Motor neuron (in vitro differentiated cells): ENCODE measurements at regions not wholly inside any gene's neighbourhood (a gene's known extent, or its start where the extent isn't known, plus 50 kb on each side); places are given as distances from the start of the nearest gene placed in this dataset.

Source experiments
- ATAC-seq, 8 experiments: fragments of 200-7000 bp; cut with Tn5 transposase; replicated peaks in 6 of 8; 2 replicates each; pipeline ENCODE4 v1.8.0; 2021; ENCODE audit warnings: mild to moderate bottlenecking in 8 of 8, moderate library complexity in 8 of 8
- H3K27ac ChIP-seq, 2 donors: fragments of 250-450 bp; sonication (Bioruptor Pico); 2 replicates each; pipeline ENCODE4 v1.9.0; 2021; ENCODE audit warnings: antibody characterized with exemption in 2 of 2, mild to moderate bottlenecking in 2 of 2, moderate library complexity in 1 of 2
- H3K4me1 ChIP-seq, 2 donors: fragments of 250-450 bp; sonication (Bioruptor Pico); replicated peaks in 1 of 2; 2 replicates each; pipeline ENCODE4 v1.6.1; 2021; ENCODE audit warnings: antibody characterized with exemption in 2 of 2, mild to moderate bottlenecking in 2 of 2, moderate library complexity in 1 of 2
- H3K4me3 ChIP-seq, 5 donors: fragments of 250-450 bp; sonication (Bioruptor Pico); 2 replicates each; pipeline ENCODE4 v1.9.0; 2021; ENCODE audit warnings: antibody characterized with exemption in 5 of 5, mild to moderate bottlenecking in 5 of 5, moderate library complexity in 4 of 5
- WGBS, 10 experiments: fragments of 450-650 bp; shearing (Covaris generic); methylation state at CpG; one replicate each; pipeline ENCODE4 v1.0.0; 2022; 5-methylcytosine and 5-hydroxymethylcytosine counted together
- in situ Hi-C, 9 experiments: fragments of 400-800 bp; cut with MboI; loops; one replicate each; pipeline ENCODE4 v1.15.0; 2021; ENCODE audit warnings: low sequenced_read_pairs in 9 of 9, low pct_unique_long_range_greater_than_20kb in 2 of 9; ENCODE audit not compliant: unreplicated experiment in 9 of 9

DNA sequence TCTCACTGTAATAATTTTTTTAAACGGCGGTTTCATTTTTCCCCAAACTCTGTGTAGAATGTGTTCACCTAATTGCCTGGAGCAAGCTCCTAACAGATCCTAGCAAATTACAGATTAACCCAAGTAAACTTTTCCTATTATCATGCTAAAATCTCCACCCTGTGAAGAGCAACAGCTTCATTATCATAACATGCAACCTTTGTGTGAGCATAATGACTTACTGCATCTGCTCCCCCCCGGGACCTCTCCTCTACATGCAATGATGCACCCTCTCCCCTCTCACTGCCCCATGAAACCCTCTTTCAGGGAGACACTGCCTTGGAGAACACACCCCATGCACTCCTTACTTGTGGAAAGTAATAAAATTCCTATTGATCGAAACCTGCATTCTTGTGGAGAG, 717.0 kb upstream of the TMPRSS15 start:
- 0 to 43% (median 17%) methylated on average over 2 to 4 of the region's 4 CpGs; no CpG with 5 or more reads in 2 of the 10 experiments for WGBS, 10 experiments
- Histone ChIP-seq H3K4me3 (no peak overlapping the region), H3K27ac (no peak overlapping the region), H3K4me1 (peaks cover 13 to 17% of the 10 kb centered on the region in 2 donors)
- in situ Hi-C loops: no loop called here
- ATAC-seq: peak in 3 of 8 experiments; percentile 78 to 89 (median 84)

DNA sequence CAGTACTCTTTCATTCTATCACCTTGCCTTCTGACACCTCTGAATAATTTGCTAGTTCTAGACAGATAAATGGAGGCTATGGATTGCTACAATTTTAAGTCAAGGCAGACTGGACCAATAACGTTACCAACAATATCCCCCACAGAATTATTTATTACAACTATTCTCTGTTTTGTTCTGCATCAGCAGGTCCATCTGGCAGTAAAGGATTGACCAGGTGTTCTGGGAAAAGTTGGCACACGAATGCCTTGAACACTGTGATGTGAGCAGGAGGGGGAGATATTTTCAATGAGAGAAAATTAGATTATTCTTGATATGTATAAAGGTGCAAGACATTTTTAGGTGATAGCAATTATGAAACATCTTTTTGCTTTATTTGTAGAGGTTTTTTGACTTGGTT, 718.8 kb upstream of the TMPRSS15 start:
- Histone ChIP-seq H3K4me3 (no peak overlapping the region), H3K27ac (no peak overlapping the region), H3K4me1 (peaks cover 13 to 17% of the 10 kb centered on the region in 2 donors)
- peak in 1 of 8 experiments; percentile 14 for ATAC-seq
- in situ Hi-C loops: no loop called here
- WGBS, 10 experiments: 0 to 100% (median 43%) methylated on average over 1 to 2 of the region's 2 CpGs; no CpG with 5 or more reads in 1 of the 10 experiments

DNA sequence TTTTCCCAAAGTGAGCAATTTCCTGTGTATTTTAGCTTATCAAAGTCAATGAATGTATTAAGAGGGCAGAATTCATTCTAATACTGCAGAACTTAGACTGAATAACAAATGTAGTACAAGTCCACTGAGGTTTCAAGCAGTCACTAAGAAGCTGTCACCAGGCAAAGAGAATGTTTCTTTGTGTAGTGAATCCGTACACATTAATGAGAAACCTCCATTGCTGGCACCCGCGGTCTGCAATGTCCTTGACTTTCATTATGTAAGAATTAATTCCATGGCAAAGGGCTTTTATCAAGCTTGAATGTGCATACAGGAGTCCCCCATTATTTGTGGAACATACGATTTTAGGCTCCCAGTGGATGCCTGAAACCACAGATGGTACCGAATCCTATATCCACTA, 719.5 kb upstream of the TMPRSS15 start:
- WGBS, 10 experiments: 29 to 92% (median 39%) methylated on average over 2 to 5 of the region's 5 CpGs; no CpG with 5 or more reads in 1 of the 10 experiments
- Histone ChIP-seq H3K4me1 (peaks cover 13 to 17% of the 10 kb centered on the region in 2 donors), H3K4me3 (no peak overlapping the region), H3K27ac (no peak overlapping the region)
- peak in 5 of 8 experiments; percentile 59 to 97 (median 76) for ATAC-seq
- in situ Hi-C loops: no loop called here

DNA sequence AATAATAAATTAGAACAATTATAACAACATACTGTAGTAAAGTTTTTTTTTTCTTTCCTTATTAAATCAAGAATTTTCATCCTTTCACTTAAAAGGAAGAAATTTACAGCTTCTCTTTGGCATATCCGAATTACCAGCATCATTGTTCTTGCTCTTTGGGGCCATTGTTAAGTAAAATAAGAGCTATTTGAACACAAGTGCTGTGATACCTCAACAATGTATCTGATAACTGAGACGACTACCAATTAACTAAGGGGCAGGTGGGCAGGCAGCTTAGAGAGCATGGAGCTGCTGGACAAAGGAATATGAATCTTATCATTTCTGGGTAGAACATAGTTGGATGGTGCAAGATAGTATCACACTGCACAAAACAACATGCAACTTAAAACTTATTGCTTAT, 719.9 kb upstream of the TMPRSS15 start:
- in situ Hi-C loops: no loop called here
- Histone ChIP-seq H3K27ac (no peak overlapping the region), H3K4me3 (no peak overlapping the region), H3K4me1 (peaks cover 13 to 17% of the 10 kb centered on the region in 2 donors)
- no peak for ATAC-seq
- WGBS, 10 experiments: 0 to 100% (median 33%) methylated on average over 1 to 2 of the region's 2 CpGs

DNA sequence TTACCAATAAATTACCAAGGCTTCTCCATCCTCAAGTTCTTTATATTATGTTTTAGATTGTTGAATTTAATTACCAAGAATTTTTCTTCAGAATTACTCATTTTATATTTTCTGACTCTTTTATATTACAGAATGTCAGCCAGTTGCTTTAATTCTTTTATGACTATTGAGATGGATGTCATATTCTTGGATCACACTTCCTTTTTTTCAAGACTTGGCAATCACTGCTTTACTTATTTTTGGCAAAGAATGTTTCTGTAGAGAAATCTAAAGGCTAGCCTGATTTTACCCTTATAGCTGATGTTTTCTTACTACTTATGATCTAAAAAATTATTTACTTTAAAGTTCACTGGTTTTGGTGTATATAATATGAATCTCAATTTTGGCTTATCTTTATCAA, 721.1 kb upstream of the TMPRSS15 start:
- H3K27ac ChIP-seq: no peak overlapping the region
- H3K4me3 ChIP-seq: no peak overlapping the region
- in situ Hi-C loops: no loop called here
- ATAC-seq: no peak
- peaks cover 13 to 17% of the 10 kb centered on the region in 2 donors for H3K4me1 ChIP-seq

DNA sequence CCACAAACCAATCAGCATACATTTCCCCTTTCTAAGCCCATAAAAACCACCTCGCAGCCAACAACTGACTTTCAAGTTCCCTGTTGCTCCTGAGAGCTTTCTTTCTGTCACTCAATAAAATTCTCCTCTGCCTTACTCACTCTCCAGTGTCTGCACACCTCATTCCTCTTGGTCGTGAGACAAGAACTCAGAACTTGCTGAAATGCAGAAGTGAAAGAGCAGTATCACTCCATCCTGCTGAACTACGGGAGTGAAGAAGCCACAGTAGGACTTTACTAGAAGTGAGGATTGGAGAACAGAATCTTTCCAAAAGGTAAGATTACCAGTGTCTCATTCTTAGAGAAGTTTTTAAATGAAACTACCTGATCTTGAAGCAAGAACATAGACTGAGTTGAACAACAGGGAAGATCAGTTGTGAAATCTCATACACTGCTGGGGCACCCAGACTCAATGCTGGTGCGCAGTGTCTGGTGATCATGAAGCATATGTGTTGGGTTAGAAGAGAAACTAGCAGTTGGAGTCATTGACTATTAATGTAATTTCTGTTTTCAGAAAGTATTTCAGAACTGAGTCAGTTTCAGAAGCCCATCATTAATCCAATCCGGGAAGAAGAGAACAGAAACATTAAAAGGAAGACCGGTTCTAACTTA, 726.9 kb upstream of the TMPRSS15 start:
- 0 to 87% (median 40%) methylated on average over 2 to 6 of the region's 6 CpGs for WGBS, 10 experiments
- in situ Hi-C loops: no loop called here
- Histone ChIP-seq H3K4me3 (no peak overlapping the region), H3K4me1 (no peaks in the 10 kb centered on the region), H3K27ac (no peak overlapping the region)
- ATAC-seq: no peak

DNA sequence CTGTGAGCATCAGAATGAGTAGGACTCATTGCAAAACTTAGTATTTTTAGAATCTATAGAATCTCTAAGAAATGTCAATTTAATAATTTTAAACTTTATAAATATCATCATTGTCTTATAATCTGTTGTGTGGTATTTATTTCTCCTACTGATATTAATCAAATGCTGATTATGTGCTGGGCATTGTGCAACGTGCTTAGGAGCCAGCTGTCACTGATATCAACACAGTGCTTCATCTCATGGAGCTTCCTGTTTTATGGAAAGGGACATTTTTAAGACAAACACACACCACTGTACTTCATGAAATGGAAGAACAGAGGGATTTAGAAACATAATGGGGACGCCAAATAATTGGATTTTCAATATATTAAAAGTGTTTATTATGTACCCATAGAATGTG, 737.9 kb upstream of the TMPRSS15 start:
- ATAC-seq: no peak
- in situ Hi-C loops: no loop called here
- H3K27ac ChIP-seq: no peak overlapping the region

DNA sequence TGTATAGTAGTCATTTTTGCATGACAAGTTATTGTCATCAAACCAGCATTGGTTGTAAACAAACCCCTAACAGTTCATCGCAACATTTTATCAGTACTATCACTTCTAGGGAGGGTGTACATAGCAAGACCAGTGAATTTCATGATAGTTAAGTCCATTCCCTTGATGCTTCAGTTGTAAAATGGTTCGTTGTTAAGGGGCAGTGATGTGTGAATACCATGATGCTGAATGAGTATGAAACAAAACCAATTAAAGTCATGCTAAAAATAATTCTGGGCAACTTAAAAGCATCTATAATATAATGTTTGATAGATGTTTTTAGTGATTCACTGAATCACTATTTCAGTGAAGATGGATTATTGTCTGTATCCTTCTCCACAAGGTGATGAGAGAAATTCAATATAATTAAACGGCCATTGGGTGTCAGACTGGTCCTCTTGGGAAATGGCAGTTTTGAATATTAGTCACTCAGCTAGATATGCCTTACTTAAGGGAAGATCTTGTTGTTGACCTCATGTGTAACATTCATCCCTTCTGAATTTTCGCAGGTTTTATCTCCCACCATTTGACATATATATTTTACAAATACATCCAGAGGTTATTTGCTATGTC, 742.2 kb upstream of the TMPRSS15 start:
- in situ Hi-C loops: no loop called here

More for the DNA sequence above, 737.9 kb upstream of the TMPRSS15 start:
- 0 to 93% (median 72%) methylated on average over 1 to 2 of the region's 2 CpGs; no CpG with 5 or more reads in 4 of the 10 experiments for WGBS, 10 experiments
- Histone ChIP-seq H3K4me1 (peaks cover 2 to 3% of the 10 kb centered on the region in 2 donors), H3K4me3 (no peak overlapping the region)

DNA sequence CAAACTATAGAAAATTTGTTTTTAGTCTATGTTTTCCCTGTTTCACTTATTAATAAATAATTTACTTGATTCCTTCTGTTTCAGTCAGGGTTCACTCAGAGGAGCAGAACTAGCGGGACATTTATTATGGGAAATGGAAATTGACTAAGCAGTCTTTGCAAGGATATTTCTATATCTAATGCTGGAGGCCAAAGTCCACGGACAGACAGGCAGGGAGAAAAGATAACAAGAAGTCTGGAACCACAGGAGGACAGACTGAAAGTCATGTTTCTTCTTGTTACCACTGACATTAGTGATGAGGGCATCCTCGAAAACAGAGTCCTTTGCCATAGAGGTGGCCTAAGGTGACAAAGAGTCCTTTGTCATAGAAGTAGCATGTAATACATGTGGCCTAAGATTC, 744.5 kb upstream of the TMPRSS15 start:
- ATAC-seq: no peak
- Histone ChIP-seq H3K4me1 (peaks cover 2 to 3% of the 10 kb centered on the region in 2 donors), H3K27ac (no peak overlapping the region), H3K4me3 (no peak overlapping the region)
- WGBS, 10 experiments: 0 to 100% (median 82%) methylated on average over 1 to 3 of the region's 3 CpGs
- in situ Hi-C loops: no loop called here

More for the DNA sequence above, 742.2 kb upstream of the TMPRSS15 start:
- WGBS, 10 experiments: 0 to 100% (median 71%) methylated on average over 1 to 4 of the region's 4 CpGs; no CpG with 5 or more reads in 1 of the 10 experiments
- Histone ChIP-seq H3K27ac (no peak overlapping the region), H3K4me1 (peaks cover 2 to 3% of the 10 kb centered on the region in 2 donors), H3K4me3 (no peak overlapping the region)
- ATAC-seq: peak in 4 of 8 experiments; percentile 82 to 96 (median 92)

DNA sequence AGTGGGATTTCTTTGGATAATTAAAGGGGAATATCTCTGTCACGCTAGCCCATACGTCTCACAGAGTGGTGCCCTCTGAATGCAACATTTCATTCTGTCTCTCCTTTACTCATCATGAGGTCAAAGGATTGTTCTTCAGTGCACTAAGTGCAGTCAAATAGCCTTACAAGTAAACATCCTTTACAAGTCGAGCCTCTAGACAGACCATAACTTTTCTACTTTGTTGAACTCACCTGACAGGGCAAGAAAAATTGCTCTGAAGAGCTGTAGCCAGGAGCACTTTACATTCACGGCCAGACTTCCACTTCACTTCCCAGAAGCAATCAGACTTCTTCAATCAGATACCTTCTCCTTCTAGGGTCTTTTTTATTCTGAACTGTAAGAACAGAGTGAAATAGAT, 768.0 kb upstream of the TMPRSS15 start:
- in situ Hi-C loops: no loop called here
- H3K4me3 ChIP-seq: no peak overlapping the region
- 0 to 28% (median 14%) methylated on average over 1 to 4 of the region's 4 CpGs; no CpG with 5 or more reads in 2 of the 10 experiments for WGBS, 10 experiments
- no peak overlapping the region for H3K27ac ChIP-seq
- peaks cover 0 to 4% of the 10 kb centered on the region in 2 donors for H3K4me1 ChIP-seq
- ATAC-seq: peak in 5 of 8 experiments; percentile 84 to 99 (median 94)

DNA sequence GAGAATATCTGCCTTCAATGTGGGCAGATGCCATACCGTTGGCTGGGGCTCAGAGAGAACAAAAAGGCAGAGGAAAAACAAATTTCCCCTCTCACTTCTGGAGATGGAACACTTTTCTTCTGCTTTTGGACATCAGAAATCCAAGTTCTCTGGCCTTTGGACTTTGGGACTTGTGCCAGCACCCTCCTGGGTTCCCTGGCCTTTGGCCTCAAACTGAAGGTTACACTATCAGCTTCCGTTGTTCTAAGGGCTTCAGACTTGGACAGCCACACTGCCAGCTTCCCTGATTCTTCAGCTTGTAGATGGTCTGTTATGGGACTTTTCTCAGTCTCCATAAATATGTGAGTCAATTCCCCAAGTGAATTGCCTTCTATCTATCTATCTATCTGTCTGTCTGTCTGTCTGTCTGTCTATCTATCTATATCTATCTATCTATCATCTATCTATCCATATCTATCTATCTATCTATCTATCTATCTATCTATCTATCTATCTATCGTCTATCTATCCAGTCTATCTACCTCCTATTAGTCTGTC, 778.1 kb upstream of the TMPRSS15 start:
- 0 to 100% (median 89%) methylated on average over 1 to 3 of the region's 3 CpGs for WGBS, 10 experiments
- in situ Hi-C loops: no loop called here
- ATAC-seq: no peak
- Histone ChIP-seq H3K27ac (no peak overlapping the region), H3K4me1 (no peaks in the 10 kb centered on the region), H3K4me3 (no peak overlapping the region)

DNA sequence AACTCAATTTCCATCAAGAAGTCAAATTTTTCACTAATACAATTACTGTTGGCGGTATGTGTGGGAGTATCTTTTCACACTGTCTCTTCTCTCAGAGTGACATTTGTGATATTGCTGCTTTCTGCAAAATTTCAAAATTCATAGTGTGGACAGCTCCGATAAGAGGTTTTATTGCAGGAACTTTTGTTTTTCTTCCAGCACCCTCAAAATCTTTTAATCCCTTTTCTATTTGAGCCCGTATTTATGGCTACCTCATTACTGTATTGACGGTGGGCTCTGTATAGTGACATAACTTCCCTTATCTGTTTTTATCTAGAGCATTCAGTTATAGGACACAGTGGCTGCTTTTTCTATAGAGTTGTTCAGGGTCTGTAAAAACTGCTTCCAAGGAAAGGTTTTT, 794.4 kb upstream of the TMPRSS15 start:
- Histone ChIP-seq H3K4me1 (no peaks in the 10 kb centered on the region), H3K27ac (no peak overlapping the region), H3K4me3 (no peak overlapping the region)
- no peak for ATAC-seq
- 0 to 94% (median 69%) methylated on average over 2 to 4 of the region's 4 CpGs; no CpG with 5 or more reads in 1 of the 10 experiments for WGBS, 10 experiments
- in situ Hi-C loops: no loop called here

DNA sequence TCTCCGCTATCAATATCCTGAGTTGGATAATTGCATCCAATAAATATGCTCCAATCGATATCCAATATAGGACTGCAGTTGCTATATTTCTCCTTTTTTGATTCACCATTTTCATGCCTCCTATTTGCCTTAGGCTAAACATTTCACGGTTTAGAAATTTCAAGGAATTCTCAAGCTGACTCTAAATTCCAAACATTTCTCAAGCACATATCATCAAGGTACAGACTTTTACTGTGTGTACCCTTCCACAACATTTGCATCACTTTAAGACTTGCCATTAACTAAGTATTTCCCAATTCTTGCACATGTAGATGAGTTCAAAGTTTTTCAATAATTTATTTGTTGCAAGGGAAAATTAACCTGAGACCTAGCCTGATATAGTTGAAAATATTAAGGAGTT, 795.2 kb upstream of the TMPRSS15 start:
- no peak for ATAC-seq
- WGBS, 10 experiments: 0 to 100% (median 75%) methylated on average over 2 to 3 of the region's 3 CpGs
- Histone ChIP-seq H3K27ac (no peak overlapping the region), H3K4me1 (no peaks in the 10 kb centered on the region), H3K4me3 (no peak overlapping the region)
- in situ Hi-C loops: no loop called here
